SK-N-SH (cell line): ENCODE measurements at regions not wholly inside any gene's neighbourhood (a gene's known extent, or its start where the extent isn't known, plus 50 kb on each side); places are given as distances from the start of the nearest gene placed in this dataset.

Experiments used
- CTCF ChIA-PET: fragments of 300-600, 350-600 bp; formaldehyde crosslinking; extraction: SDS; loops from one replicate; lab custom pipeline; 2021; lab: Yijun Ruan, JAX
- POLR2A ChIA-PET: fragments of 350-600 bp; sonication (Branson Sonifier 250); formaldehyde crosslinking; extraction: SDS; loops from one replicate; lab custom pipeline; 2020; ENCODE audit warnings: antibody characterized with exemption, inconsistent platforms; lab: Yijun Ruan, JAX
- DNase-seq: peaks from one replicate; pipeline ENCODE4 v3.0.0; 2012
- H2AFZ ChIP-seq: fragments of 200-600 bp; sonication (generic); 2 replicates; pipeline ENCODE4 v1.8.1; 2016; ENCODE audit warnings: antibody characterized with exemption, mild to moderate bottlenecking, low read depth
- H3F3A ChIP-seq: fragments of 200-600 bp; sonication (generic); replicated peaks from 2 replicates; pipeline ENCODE3; 2016; ENCODE audit warnings: antibody characterized with exemption, mild to moderate bottlenecking; ENCODE audit not compliant: insufficient read depth
- H3K27ac ChIP-seq, 2 experiments: fragments of 200-500 bp in 1 of 2; fragments of 200-600 bp in 1 of 2; sonication (Bioruptor generic) in 1 of 2; sonication (generic), shearing (Covaris generic) in 1 of 2; 2 replicates each; pipeline versions ENCODE4 v1.5.1 to v1.6.1; 2014 to 2016; ENCODE audit warnings: low read depth in 2 of 2, inconsistent platforms in 1 of 2, low read length in 1 of 2, mild to moderate bottlenecking in 1 of 2, mixed read lengths in 1 of 2
- H3K27me3 ChIP-seq: fragments of 200-600 bp; sonication (generic), shearing (Covaris generic); 2 replicates; pipeline ENCODE4 v1.6.1; 2016; ENCODE audit warnings: mixed run types; ENCODE audit not compliant: insufficient read depth
- H3K36me3 ChIP-seq, 2 experiments: fragments of 200-500 bp in 1 of 2; fragments of 200-600 bp in 1 of 2; sonication (Bioruptor generic) in 1 of 2; sonication (generic) in 1 of 2; replicated peaks in 1 of 2; 2 replicates each; pipeline versions ENCODE3 to v1.5.1; 2014 to 2016; ENCODE audit warnings: low read length in 1 of 2, mild to moderate bottlenecking in 1 of 2; ENCODE audit not compliant: insufficient read depth in 2 of 2, control insufficient read depth in 1 of 2
- H3K4me1 ChIP-seq, 2 experiments: fragments of 200-500 bp in 1 of 2; fragments of 200-600 bp in 1 of 2; sonication (Bioruptor generic) in 1 of 2; sonication (generic), shearing (Covaris generic) in 1 of 2; 2 replicates each; pipeline versions ENCODE4 v1.5.1 to v1.6.1; 2014 to 2016; ENCODE audit warnings: low read depth in 1 of 2, low read length in 1 of 2, mixed run types in 1 of 2; ENCODE audit not compliant: insufficient read depth in 2 of 2, control insufficient read depth in 1 of 2
- H3K4me2 ChIP-seq: fragments of 200-600 bp; sonication (generic), shearing (Covaris generic); 2 replicates; pipeline ENCODE4 v1.6.1; 2017; ENCODE audit warnings: mixed run types
- H3K4me3 ChIP-seq, 2 experiments: fragments of 200-500 bp in 1 of 2; fragments of 200-600 bp in 1 of 2; sonication (Bioruptor generic) in 1 of 2; sonication (generic), shearing (Covaris generic) in 1 of 2; 2 replicates each; pipeline versions ENCODE4 v1.5.1 to v1.8.1; 2014 to 2016; ENCODE audit warnings: low read depth in 2 of 2, inconsistent platforms in 1 of 2, low read length in 1 of 2, mild to moderate bottlenecking in 1 of 2, mixed read lengths in 1 of 2, moderate library complexity in 1 of 2
- H3K79me2 ChIP-seq: fragments of 200-600 bp; sonication (generic); 2 replicates; pipeline ENCODE4 v1.8.1; 2017; ENCODE audit warnings: mild to moderate bottlenecking; ENCODE audit not compliant: insufficient read depth
- H3K9ac ChIP-seq: fragments of 200-600 bp; sonication (generic); 2 replicates; pipeline ENCODE4 v1.6.1; 2017; ENCODE audit warnings: mixed run types
- H3K9me2 ChIP-seq: fragments of 200-600 bp; sonication (generic); 2 replicates; pipeline ENCODE4 v1.6.1; 2017; ENCODE audit warnings: mixed run types
- H3K9me3 ChIP-seq: fragments of 200-600 bp; sonication (generic); 2 replicates; pipeline ENCODE4 v1.6.1; 2017; ENCODE audit warnings: mixed run types, mild to moderate bottlenecking, moderate library complexity
- H4K20me1 ChIP-seq: fragments of 200-600 bp; sonication (generic); 2 replicates; pipeline ENCODE4 v1.6.1; 2017; ENCODE audit warnings: mild to moderate bottlenecking, mixed run types; ENCODE audit not compliant: insufficient read depth
- FOXM1 ChIP-seq: IDR thresholded peaks from 2 replicates; pipeline ENCODE4 v1.4.0; 2012; ENCODE audit warnings: low read depth, mild to moderate bottlenecking
- GABPA ChIP-seq: IDR thresholded peaks from 2 replicates; pipeline ENCODE4 v1.4.0; 2012; ENCODE audit warnings: low read depth, mild to moderate bottlenecking
- NFIC ChIP-seq: IDR thresholded peaks from 2 replicates; pipeline ENCODE4 v1.4.0; 2012; ENCODE audit warnings: borderline replicate concordance
- RAD21 ChIP-seq: IDR thresholded peaks from 2 replicates; pipeline ENCODE4 v1.6.1; 2012; ENCODE audit warnings: mild to moderate bottlenecking, low read length
- SIN3A ChIP-seq: IDR thresholded peaks from 2 replicates; pipeline ENCODE4 v1.6.1; 2012; ENCODE audit warnings: low read depth, mild to moderate bottlenecking, low read length, moderate library complexity, borderline replicate concordance
- TCF12 ChIP-seq: IDR thresholded peaks from 2 replicates; pipeline ENCODE4 v1.4.0; 2012
- WGBS: methylation state at CpG from one replicate; pipeline ENCODE4 v1.1.6; 2017; ENCODE audit warnings: low lambda C conversion rate; 5-methylcytosine and 5-hydroxymethylcytosine counted together
- TF ChIP-seq, protein P1 (sequence below): IDR thresholded peaks from 2 replicates; pipeline ENCODE4 v1.4.0; 2012; ENCODE audit warnings: low read depth
- TF ChIP-seq, protein P2 (sequence below): fragments of 200-600 bp; sonication (generic); IDR thresholded peaks from 2 replicates; pipeline ENCODE4 v1.6.1; 2017; ENCODE audit warnings: antibody characterized with exemption, mild to moderate bottlenecking, moderate library complexity
- TF ChIP-seq, protein P3 (sequence below): IDR thresholded peaks from 2 replicates; pipeline ENCODE4 v1.4.0; 2012; ENCODE audit warnings: low read depth, borderline replicate concordance
- TF ChIP-seq, protein P4 (sequence below): IDR thresholded peaks from 2 replicates; pipeline ENCODE4; 2012

DNA sequence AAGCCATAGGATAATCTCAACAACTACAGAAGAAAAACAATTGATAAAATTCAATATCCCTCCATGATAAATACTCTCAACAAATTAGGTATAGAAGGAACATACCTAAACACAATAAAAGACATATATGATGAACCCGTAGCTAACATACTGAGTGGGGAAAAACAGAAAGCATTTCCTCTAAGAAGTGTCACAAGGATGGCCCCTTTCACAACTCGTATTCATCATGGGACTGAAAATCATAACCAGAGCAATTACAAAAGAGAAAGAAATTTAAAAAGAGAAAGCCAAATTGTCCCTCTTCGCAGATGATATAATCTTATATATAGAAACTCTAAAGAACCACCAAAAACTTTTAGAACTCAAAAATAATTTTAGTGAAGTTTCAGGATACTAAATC is 146.3 kb upstream of the RGMB start:
- H3K4me2 ChIP-seq: no peak overlapping the region
- H4K20me1 ChIP-seq: no peaks in the 10 kb centered on the region
- H3K27ac ChIP-seq: no peak overlapping the region
- TF ChIP-seq, protein P1, sequence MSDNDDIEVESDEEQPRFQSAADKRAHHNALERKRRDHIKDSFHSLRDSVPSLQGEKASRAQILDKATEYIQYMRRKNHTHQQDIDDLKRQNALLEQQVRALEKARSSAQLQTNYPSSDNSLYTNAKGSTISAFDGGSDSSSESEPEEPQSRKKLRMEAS: no peak
- no peak for TF ChIP-seq GABPA
- TF ChIP-seq RAD21: no peak
- no peak overlapping the region for H3K9ac ChIP-seq
- H3K27me3 ChIP-seq: no peaks in the 10 kb centered on the region
- H3K4me3 ChIP-seq: no peak overlapping the region
- WGBS: 75% methylated on average over 3 of the region's 3 CpGs
- peaks cover 12% of the 10 kb centered on the region for H3F3A ChIP-seq
- ChIA-PET CTCF (interaction anchor here (0.6 to 1.3 kb wide), 2 partner anchors 14 to 172 kb away, joined by 3 read pairs; no protein-coding TSS in a partner anchor), POLR2A (no interaction called here)
- H3K36me3 ChIP-seq: no peaks in the 10 kb centered on the region
- no peak for DNase-seq
- no peaks in the 10 kb centered on the region for H3K9me2 ChIP-seq
- peaks cover 0 to 7% of the 10 kb centered on the region in 2 experiments; a peak in 3 of 4 replicates for H3K4me1 ChIP-seq
- H3K9me3 ChIP-seq: peaks cover 10% of the 10 kb centered on the region; the same call in 1 of the 2 replicates
- H3K79me2 ChIP-seq: no peaks in the 10 kb centered on the region
- H2AFZ ChIP-seq: no peak overlapping the region

DNA sequence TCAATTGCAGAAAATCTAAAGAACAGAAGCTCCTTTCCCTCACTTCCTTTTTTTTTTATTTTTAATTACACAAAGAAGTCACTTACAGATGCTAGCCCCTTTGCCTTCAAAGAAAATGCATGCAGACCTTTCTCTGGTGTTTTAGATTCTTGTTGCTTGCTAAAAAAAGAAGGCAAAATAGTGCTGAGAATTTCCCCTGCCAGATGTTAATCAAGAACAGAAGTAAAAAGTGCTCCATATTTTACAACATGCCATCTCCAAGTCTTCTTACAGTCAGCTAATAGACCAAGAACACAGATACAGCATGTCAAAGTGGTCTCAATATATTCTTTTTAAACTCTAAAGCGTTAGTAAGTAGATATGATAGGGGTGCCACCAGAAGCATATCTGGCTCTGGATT is 142.8 kb upstream of the RGMB start:
- Histone ChIP-seq H3K9me3 (peaks cover 10% of the 10 kb centered on the region; the same call in 1 of the 2 replicates), H3K27ac (peak overlapping the region in 1 of 2 experiments; percentile 68; a peak in 3 of 4 replicates), H2AFZ (peak overlapping the region; percentile 19; the same call in 1 of the 2 replicates), H3F3A (peaks cover 17% of the 10 kb centered on the region), H3K9me2 (no peaks in the 10 kb centered on the region), H3K9ac (no peak overlapping the region), H3K4me1 (peaks cover 0 to 7% of the 10 kb centered on the region in 2 experiments; a peak in 3 of 4 replicates), H3K79me2 (no peaks in the 10 kb centered on the region), H3K4me2 (no peak overlapping the region), H3K4me3 (no peak overlapping the region), H3K36me3 (no peaks in the 10 kb centered on the region), H4K20me1 (no peaks in the 10 kb centered on the region), H3K27me3 (no peaks in the 10 kb centered on the region)
- ChIA-PET POLR2A (no interaction called here), CTCF (no interaction called here)
- whole genome bisulfite sequencing: 63% methylated on average over 1 of the region's 1 CpG
- no peak for TF ChIP-seq SIN3A
- TF ChIP-seq, protein P2, sequence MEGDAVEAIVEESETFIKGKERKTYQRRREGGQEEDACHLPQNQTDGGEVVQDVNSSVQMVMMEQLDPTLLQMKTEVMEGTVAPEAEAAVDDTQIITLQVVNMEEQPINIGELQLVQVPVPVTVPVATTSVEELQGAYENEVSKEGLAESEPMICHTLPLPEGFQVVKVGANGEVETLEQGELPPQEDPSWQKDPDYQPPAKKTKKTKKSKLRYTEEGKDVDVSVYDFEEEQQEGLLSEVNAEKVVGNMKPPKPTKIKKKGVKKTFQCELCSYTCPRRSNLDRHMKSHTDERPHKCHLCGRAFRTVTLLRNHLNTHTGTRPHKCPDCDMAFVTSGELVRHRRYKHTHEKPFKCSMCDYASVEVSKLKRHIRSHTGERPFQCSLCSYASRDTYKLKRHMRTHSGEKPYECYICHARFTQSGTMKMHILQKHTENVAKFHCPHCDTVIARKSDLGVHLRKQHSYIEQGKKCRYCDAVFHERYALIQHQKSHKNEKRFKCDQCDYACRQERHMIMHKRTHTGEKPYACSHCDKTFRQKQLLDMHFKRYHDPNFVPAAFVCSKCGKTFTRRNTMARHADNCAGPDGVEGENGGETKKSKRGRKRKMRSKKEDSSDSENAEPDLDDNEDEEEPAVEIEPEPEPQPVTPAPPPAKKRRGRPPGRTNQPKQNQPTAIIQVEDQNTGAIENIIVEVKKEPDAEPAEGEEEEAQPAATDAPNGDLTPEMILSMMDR: no peak
- TF ChIP-seq NFIC: no peak
- TF ChIP-seq, protein P3, sequence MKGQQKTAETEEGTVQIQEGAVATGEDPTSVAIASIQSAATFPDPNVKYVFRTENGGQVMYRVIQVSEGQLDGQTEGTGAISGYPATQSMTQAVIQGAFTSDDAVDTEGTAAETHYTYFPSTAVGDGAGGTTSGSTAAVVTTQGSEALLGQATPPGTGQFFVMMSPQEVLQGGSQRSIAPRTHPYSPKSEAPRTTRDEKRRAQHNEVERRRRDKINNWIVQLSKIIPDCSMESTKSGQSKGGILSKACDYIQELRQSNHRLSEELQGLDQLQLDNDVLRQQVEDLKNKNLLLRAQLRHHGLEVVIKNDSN: no peak
- no peak for TF ChIP-seq FOXM1
- TF ChIP-seq, protein P4, sequence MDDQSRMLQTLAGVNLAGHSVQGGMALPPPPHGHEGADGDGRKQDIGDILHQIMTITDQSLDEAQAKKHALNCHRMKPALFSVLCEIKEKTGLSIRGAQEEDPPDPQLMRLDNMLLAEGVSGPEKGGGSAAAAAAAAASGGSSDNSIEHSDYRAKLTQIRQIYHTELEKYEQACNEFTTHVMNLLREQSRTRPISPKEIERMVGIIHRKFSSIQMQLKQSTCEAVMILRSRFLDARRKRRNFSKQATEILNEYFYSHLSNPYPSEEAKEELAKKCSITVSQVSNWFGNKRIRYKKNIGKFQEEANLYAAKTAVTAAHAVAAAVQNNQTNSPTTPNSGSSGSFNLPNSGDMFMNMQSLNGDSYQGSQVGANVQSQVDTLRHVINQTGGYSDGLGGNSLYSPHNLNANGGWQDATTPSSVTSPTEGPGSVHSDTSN: no peak
- TF ChIP-seq TCF12: no peak
- DNase-seq: no peak
